Right renal cortex interstitium (tissue), 3 donors: ENCODE measurements at regions not wholly inside any gene's neighbourhood (a gene's known extent, or its start where the extent isn't known, plus 50 kb on each side); places are given as distances from the start of the nearest gene placed in this dataset.
"Not testable (repeated sequence)": the region's sequence is repeated elsewhere in the genome, so short reads cannot be mapped to it uniquely, and the experiment has no call there.

Source experiments
- DNase-seq, 3 donors: peaks; one replicate each; pipeline ENCODE4 v3.0.0-alpha.2; 2013; ENCODE audit warnings: low read depth in 3 of 3, low spot score in 2 of 3

DNA sequence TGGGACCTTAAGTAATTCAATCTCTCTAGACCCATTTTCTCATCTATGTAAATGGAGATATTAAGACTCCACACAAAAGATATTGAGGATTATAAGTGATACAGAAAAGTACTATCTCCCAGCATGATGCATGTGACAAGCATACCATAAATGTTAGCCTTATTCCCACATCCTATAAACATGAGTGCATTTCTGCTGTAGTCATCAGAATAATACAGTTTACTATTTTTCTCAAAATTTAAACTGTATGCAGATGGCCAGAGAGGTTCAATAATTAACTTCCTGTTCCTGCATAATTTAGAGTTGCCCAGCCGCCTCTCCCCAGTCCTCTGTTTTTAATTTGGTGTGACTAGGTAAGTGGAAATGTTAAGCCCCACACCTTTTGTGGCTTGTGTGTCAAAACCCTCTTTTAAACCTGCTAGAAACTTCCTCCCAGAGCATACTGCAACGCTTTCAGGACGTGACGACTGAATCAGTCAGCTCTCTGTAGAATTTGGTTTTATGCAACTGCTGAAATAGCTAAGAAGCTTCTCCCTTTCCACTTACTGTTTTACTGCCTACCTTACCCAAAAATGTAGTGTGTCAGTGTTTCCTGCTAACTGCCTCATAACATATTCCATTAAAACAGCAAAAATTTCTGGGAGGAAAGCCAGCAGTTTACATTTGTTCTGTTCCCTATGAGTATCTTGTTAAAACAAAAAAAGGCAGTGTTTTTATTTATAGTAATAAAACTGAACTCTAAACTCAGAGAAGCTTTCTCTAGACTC, 1037.9 kb downstream of the EPHA3 start:
- no peak for DNase-seq

DNA sequence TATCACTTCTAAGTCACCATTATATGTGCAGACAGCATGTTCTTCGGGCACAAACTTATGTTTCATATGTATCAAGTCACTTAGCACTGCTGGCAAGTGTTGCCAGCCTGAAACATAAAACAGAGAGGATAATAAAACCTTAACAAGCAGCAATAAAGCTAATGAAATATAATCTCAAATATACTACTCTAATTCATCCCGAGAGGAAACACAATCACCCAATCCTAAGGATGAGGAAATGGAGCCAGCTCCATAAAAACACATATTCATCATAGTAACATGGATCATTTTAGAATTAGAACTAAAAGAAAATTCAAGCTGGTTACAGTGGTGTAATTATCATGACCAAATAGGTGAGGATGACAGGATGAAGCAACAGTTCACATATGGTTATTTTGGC, 1072.7 kb downstream of the EPHA3 start:
- no peak for DNase-seq

DNA sequence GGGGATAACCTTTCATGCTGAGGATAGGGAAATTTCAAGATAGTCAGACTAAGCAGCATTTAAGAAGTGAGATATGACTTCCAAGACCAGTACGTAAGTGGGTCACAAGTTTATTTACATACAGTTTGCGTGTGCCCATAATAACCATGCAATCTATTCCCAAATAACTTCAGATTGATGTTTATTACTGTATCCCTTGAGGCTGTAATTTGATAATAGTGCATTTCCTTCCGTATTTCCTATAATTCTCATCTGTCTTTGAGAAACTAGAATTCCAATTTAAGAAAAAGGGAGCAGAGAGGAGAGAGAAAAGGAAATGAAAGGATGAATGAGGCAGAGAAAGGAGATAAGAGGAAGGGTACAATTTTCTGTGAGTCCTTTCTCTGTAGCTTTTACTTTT, 1073.1 kb downstream of the EPHA3 start:
- no peak for DNase-seq

DNA sequence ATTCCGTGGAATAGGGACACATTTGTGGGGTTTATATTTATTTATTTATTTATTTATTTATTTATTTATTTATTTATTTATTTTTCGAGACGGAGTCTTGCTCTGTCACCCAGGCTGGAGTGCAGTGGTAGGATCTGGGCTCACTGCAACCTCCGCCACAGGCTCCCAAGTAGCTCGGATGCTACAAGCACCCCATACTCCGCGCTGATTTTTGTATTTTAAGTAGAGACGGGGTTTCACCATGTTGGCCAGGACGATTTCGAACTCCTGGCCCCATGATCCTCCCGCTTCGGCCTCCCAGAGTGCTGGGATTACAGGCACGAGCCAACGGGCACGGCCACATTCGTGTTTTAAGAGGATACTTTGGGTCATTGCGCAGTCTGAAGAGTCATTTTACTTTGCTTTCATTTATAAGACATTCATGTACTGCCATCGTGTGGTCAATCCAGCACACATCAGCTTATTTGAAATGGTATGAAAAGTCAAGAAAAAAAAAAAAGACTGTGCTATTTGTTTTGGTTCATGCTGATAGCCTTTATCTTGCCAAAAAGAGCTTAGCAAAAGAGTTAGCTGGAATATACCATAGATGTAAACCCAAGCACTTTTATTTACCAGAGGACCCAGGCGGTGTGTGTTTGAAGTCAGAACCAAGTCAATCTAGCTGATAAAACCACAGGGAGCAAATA, 1075.0 kb downstream of the EPHA3 start:
- DNase-seq: not testable (repeated sequence)

DNA sequence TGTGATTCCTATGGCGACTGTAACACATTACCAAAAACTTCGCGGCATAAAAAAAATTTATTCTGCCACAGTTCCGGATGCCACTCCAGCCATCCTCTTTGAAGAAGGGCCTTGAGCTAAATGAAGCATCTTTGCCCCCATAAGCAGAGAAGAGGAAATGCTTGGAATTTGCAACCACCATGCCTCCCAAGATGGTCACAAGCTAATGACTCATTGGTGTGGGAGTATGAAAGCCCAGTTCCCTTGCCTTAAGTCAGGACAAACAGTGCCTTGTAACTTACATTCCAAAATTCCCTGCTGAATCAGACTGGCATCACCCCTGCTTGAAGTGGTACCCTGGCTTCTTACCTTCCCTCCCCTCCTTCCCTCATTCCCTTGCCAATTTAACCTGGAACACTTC, 1077.4 kb downstream of the EPHA3 start:
- DNase-seq: no peak

DNA sequence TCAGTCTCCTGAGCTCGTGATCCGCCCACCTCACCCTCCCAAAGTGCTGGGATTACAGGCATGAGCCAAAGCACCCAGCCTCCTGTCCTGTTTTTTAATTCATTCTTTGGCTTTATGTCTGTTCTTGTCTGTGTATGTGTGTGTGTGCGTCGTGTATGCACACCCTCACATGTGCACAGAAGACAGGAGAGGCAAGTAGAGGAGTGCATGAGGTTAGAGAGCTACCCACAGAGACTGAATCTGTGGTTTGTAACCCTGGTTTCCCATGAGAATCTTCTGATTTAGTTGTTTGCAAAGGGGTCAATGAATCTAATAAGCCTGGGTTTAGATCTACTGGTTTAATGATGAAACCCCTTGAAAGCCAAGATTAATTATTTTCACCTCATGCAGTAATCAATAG, 1090.0 kb downstream of the EPHA3 start:
- DNase-seq: not testable (repeated sequence)

DNA sequence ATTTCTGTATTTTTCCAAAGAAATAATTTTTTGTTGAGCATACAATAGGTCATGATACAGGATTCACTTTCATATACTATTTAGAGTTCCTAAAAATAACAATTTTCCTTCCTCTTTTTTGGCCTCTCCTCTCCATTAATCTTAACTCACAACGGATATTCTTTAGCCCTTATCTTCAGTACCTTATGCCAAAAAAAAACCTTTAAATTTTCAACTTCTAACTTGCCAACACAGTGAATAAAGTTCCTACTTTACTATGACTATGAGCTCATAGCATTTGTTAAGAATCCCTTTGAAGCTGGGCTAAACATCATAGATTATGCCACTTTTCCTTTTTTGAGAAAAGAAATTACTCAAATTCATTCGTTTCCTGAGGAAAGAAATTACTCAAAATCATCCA, 1095.5 kb downstream of the EPHA3 start:
- DNase-seq: not testable (repeated sequence)

DNA sequence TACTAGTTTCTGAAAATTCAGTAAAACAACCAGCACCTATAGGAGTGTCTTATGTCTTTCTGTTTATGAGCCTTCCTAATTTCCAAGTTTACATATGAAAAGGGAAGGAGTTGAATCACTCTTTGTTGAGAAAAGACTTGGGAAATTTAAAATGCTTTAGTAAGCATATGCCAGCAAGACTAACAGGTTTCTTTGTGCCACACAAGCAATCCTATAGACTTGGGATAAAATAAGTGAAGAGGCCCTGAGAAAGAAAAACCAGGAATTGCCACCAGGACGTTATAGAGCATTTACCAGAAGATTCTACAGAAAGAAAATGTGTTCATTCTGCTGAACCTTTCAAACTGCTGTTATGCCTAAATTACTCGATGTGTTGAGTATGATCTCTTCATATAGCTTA, 1099.1 kb downstream of the EPHA3 start:
- DNase-seq: not testable (repeated sequence)

DNA sequence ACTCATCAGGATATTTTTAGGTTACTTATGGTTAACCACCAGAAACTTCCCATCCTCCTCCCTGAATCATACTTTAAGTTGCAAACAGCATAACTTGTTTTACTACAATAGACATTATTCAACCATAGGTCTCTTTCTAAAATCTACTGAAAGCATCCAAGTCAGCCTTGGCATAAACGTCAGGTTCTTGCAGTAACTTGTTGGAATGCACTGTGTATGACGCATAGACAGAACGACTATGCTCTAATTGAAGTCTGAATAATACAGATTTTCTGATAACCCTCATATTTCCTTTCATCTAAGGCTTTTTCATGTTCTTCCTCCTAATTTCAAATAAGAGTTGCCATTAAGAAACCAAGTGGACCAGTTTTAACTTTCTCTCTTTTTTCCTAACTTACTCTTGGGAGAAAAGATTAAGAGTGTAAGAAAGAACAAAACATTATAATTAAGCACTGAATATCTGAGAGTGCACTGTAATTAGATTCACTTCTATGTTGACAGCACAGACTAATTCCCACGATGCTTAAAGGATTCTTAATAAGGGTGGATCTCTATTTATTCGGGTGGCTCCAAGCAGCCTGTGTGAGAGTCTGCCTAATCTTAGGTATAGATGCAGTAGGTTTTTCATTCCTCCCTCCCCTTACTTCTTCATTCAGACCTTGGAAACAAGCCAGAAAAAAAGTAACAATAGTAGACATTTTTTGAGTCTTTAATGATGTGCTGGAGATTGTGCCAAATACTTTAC, 1100.1 kb downstream of the EPHA3 start:
- DNase-seq: not testable (repeated sequence)

DNA sequence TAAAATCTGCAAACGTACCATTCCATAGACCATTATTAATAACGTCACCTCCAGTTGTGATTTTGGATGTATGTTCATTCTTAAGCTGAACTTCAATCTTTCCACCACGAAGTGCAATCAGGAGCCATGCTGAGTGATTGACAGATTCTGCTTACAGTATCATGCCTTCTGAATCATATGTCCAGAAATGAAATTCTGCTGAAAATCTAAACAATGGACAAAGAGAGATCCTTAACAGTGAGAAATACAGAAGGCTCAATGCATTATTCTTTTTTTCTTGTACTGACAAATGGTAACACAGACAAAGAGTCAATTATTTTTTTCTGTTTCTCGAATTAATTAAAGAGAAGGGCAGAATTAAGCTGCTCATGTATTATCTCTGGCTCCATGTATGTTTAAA, 1114.5 kb downstream of the EPHA3 start:
- no peak for DNase-seq

DNA sequence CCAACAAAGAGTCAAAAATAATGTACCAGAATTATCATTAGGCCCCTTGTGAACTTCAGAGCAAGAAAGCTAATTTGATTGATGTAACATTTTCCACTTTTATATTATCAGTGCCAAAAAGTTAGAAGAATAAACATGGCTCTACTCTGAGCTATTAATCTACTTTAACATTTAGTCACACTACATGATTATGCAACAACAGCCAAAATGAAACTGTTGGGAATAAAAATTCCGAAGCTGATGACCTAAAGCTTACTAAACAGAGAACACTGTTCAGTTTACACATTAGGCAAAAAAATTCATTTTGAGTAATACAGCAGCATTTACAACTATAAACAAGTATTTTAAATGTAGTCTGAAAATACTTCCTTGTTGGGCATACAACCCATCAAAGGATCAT, 1134.1 kb downstream of the EPHA3 start:
- no peak for DNase-seq

DNA sequence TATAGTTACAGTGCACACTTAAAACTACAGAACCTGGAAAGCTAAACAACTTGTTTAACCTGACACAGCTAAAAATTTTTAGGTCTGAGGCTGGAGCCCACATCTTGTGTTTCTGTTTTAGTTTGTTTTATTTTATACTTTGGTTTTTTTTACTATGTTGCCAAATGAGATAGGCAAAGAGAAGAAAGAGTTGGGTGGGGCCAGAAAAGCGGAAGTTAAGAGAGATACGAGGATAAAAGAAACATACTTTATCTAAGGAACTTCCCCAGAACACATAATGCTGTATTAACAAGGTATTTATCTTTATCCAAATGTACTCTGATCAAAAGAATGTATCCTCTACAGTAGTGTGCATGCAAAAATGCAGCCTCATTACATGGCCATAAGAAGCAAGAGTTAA, 1145.7 kb downstream of the EPHA3 start:
- DNase-seq: no peak

DNA sequence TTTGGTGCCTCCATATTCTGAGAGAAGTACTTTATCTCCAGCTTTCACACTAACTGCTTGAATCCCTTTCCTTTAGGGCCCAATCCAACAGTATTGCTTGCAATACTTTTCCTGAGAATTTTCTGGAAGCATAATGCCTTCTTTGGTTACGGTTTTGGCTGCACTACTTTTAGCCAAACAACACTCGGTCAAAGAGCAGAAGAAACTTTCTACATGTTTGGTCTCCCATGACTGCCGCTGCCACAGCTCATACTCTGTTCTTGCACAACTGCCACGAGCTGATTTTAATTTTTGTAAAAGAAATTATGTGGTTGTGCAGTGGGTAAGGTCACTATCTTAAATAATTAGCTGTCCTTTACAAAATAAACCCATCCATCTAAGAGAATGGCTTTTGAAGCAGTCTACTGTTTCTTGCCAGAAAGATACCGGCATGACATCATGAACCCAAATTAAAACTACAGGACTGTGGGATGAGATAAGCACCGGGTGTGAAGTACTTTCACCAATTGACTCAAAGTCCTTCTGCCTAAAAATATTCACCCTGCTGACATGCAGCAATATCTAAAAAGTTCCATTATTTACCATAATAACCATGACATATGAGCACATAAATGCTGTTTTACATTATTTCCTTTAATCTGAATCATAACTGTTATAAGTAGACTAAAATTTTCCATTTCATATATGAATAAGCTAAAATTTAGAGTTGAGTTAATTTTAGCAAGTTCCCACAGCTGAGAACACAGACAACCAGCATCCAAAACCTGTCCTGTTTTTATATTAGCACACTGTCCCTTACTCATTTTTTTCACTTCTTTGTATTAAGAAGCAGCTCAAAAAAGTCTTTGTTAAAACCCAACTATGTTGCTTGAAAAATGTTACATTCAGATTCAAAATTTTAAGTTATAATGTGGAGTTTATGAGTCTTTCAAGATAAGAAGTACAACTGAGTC, 1154.3 kb downstream of the EPHA3 start:
- DNase-seq: no peak
